ENCODE measurements at regions not wholly inside any gene's neighbourhood (a gene's known extent, or its start where the extent isn't known, plus 50 kb on each side); places are given as distances from the start of the nearest gene placed in this dataset.
"Not testable (repeated sequence)": the region's sequence is repeated elsewhere in the genome, so short reads cannot be mapped to it uniquely, and the experiment has no call there.

DNA sequence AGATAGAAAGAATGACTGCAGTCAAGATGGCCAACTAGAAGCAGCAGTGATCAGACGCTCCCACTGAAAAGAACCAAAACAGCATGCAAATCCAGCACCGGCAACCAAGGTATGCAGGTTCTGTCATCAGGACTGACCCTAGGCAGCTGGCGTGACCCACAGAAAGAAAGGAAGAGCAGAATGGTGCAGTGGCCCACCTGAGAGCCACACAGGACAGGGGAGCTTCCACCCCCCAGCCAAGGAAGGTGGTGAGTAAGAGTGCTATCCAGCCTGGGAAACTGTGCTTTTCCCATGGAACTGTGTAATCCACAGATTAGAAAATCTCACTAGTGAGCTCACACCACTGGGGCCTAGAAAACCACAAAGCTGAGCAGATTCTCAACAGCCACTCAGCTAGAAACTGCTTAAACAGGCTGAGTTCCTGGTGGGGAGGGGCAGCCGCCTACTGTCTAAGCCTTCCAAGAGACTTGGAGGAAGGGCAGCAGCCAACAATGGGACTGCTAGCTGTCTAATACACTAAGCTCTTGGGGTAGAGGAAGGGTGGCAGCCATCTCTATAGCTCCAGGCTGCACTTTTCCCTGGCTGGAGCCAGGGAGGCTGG lies 127.9 kb downstream of the EVA1A start:
- peak; percentile 11 for DNase-seq (ENCODE audit: low read depth)

DNA sequence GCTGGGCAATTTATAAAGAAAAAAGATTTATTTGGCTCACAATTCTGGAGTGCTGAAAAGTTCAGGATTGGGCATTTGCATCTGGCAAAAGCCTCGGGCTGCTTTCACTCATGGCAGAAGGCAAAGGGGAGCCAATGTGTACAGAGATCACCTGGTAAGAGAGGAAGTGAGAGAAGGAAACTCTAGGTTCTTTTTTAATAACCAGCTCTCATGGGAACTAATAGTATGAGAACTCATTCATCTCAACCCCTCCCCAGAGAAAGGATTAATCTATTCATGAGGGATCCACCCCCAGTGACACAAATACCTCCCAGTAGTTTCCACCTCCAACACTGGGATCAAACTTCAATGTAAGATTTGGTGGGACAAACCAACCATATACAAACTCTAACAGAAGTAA lies 129.0 kb downstream of the EVA1A start:
- no peak for DNase-seq (ENCODE audit: low read depth)

DNA sequence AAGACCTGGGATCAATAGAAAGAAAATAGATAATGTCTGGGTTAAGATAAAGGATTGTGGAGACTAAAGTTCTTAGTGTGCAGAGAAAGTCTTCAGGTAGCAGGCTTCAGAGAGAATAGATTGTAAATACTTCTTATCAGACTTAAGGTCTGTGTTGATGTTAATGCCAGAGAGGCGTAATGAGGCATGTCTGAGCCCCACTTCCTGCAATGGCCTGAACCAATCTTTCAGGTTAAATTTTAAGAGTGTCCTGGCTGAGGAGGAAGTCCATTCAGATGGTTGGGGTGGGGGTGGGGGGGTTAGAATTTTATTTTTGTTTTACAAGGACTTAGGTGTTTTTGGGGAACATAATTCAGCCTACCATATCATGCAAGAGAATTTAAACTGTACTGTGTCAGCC lies 129.5 kb downstream of the EVA1A start:
- DNase-seq (ENCODE audit: low read depth), result no peak

DNA sequence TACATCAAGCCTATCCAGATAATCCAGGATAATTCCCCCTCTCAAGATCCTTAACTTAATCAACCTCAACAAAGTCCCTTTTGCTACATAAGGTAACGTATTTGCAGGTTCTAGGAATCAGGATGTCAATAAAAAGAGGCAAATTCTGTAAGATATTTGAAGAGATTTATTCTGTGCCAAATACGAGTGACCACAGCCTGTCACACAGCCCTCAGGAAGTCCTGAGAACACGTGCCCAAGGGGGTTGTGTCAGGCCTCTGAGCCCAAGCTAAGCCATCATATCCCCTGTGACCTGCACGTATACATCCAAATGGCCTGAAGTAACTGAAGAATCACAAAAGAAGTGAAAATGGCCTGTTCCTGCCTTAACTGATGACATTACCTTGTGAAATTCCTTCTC lies 130.3 kb downstream of the EVA1A start:
- DNase-seq (ENCODE audit: low read depth), result not testable (repeated sequence)

DNA sequence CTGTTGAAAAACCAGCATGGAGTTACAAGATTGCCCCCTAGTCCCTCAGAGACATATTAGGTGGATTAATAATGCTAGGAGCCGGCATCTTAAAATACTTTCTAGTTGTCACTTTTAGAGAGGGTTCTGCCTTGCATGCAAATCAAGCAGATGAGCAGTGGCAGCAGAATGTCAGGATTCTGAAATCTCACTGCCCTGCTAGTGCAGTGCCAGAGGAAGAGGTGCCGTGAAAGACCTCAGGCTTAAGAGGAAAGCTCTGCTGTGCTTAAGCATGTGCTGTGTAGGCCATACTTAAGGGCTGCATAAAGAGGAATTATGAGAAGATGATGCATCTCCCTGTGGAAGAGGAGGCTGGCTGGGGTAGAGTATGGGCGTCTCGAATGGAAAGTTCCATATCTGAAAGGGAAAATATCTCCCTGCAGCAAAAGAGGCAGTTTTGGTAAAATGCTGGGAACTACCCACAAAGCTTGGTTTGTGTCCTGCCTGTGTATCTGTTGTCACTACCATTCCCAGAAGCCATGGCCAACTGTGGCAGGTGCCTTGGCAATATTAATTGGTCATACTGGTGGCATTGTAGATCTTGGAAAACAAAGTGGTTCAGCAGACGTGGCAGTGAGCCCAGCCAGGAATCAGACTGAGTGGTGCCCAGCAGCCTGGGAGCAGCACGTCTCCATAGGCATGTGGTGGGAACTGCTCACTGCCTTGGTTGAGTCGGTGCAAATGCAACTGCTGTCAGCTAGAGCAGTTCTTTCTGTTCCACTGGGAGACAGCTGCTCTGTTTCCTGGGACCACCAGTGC lies 131.9 kb downstream of the EVA1A start:
- DNase-seq (ENCODE audit: low read depth), result no peak

DNA sequence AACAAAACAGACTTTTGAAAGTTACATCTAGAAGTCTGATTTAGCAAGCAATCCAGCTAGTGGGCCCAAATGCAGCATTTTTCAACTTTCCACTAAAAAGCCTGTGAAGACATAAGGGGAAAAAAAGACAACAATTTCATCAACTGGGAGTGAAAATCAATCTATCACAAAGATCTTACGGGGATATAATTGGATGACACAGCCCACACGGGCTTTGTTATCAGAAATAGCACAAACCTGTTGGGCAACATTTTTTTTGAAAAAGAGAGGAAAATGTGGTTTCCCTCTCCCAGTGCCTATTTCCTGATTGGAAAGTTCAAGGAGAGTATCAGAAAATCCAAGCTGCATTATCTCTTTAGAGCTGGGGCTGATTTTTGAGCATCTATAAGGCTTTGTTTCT lies 132.7 kb downstream of the EVA1A start:
- peak; percentile 3 for DNase-seq (ENCODE audit: low read depth)

DNA sequence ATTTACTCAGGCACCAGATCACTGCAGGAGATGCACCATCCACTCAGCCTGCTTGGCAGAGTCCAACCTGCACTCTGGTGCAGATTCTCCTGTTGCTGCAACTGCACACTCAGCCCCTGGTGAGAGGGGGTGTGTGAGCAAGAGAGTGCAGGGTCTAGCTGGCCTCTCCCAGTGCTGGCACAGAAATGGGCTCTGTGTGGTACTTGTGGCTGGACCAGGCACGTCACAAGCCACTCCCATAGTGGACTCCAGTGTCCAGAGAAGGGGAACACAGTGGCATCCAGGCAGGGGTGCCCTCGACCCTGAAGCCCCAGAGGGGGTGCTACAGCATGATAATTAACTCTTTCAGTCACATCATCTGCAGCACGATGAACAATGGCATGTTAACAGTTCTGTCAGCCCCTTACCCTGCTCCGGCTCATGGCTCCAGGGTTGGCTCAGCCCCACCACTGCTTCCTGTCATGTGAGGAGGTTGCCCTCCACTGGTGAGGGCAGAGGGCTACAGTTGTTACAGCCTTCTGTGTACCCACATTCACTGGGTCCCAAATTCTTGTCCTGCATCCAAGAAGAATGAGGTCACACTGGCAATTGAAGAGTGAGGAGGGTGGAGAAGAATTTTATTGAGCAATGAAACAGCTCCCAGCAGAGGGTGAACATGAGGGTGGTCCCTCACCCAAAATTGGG lies 135.7 kb downstream of the EVA1A start:
- DNase-seq (ENCODE audit: low read depth), result no peak

DNA sequence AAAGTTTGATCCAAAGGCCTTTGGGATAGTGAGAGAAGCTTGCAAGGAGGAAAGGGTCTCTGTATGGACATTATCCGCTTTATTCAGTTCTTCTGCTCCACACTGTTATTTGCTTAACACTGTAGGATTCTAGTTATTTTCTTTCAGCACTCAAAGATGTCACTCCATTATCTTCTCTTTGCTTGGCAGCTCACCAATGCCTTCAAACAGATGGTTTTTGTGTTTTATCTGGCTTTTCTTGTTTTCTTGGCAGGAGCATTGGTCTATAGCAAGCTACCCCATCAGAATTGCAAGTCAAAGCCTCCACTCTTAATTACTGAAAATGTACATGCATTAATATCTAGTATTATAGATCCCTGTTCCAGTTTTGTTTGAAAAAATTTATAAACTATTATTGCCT lies 138.8 kb downstream of the EVA1A start:
- DNase-seq (ENCODE audit: low read depth), result no peak

DNA sequence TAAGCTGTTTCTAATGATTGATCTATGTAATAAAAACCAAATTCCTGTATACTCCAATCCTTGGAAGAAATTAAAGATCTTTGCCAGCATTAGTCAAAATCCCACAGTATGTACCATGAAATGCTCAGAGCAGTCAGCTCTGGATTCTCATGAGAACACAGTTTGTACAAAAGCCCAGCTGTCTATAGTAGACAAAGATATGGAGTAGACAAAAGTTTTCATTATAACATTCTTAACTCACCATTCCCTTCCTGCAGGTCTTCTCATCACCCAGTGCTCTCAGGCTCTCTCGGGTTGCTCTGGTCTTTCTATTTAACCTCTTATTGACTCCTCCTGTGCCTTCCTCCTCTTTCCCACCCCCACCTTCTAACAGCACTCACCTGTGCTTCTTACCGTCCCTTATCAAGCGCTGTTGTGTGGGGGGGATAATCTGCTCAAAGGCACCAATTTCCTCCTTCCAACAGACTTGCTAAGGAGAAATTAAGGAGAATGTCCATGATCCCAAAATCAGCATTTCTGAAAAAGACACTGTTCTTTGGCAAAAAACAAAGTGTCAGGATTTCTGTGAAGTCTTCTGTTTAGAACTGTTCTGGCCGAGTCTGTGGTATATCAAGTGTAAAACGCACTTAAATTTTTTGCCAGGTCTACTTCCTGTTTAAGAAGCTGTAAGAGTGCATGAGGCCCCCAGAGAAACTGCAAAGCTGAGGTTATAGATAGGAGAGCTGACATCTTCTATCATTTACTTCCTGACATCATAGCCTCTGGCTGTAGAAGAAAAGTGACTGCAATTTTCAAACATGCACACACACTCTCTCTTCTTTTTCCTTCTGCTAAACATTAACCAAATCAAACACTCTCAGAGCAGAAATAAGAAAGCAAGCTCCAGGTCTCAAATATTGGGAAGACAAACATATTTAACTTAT lies 144.1 kb downstream of the EVA1A start:
- DNase-seq (ENCODE audit: low read depth), result no peak

DNA sequence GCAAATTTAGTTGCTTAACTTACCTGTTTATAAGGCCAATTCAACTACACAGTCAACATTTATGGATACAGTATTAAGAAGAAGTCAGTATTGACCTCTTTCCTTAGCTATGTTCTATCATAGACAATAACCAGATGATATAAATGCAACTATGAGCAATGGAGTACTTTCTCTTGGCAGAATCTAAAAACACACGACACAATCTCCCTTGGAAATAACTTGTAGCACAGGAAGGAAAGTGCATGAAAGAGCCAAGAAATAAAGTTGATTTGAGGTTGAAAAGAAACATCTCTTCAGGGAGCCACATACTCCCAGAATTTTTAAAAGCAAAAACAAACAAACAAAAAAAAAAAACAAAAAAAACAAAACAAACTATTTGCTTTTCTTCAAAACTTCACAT lies 145.0 kb downstream of the EVA1A start:
- no peak for DNase-seq (ENCODE audit: low read depth)

DNA sequence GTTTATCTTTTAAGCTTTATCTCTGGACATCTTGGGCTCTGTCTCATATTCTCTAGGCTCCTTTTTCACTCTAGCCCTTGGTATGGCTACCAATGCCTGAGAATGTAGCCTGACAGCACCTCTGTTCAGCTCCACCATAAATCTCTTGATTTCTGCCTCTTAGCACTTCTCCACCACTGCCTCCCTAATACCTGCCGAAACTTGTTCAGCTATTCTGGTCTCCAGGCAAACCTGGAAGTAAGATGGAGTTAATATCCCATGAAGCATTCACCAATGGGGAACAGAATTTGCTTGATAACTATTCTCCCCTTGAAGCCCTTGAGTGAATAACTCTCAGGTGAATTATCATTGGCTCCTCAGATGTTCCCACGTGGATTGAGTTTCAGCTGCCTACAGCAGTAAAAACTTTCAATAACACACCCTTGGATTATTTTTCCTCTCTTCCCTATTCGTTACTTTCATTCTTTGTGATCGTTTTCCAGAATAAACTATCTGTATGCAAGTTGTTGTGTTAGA lies 145.6 kb downstream of the EVA1A start:
- DNase-seq (ENCODE audit: low read depth), result no peak

DNA sequence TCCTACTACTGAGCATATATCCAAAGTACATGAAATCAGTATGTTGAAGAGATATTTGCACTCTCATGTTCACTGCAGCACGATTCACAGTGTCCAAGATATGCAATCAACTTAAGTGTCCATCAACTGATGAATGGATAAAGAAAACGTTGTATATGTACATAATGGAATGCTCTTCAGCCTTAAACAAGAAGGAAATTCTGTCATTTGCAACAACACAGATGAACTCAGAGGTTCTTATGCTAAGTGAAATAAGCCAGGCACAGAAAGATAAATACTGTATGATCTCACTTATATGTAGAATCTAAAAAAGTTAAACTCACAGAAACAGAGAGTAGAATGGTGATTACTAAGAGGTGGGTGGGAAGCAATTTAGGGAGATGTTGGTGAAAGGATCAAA lies 149.2 kb downstream of the EVA1A start:
- DNase-seq (ENCODE audit: low read depth), result no peak

DNA sequence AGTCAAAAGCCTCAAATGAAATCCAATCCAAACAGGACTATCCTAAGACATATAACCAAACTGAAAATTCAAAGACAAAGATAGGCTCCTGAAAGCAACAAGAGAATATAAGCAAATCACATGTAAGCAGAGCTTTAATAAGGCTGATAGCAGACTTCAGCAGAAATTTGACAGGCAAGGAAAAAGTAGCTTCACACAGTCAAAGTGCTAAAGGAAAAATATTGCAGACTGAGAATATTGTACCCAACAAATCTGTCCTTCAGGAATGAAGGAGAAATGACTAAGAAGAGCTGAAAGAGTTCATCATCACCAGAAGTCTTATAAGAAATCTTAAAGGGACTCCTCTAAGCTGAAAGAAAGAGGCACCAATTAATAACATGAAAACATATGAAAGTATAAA lies 150.0 kb downstream of the EVA1A start:
- no peak for DNase-seq (ENCODE audit: low read depth)

DNA sequence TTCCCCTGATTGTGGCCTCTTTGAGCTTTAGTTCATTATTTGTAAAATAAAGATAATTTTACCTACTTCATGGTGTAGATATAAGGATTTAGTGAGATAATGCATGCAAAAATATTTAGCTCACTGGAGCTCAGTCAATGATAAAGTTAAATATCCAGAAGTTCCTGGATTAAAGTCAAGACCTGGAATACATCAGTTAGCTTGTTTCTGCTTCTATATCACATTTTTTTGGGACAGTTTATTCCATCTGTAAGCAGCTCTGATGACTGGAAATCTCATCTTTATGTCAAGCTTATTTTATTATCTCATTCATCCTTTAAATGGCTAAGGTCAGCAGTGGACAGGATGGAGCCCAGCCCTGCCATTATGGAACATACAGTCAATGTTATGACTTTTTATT lies 152.0 kb downstream of the EVA1A start:
- no peak for DNase-seq (ENCODE audit: low read depth)

DNA sequence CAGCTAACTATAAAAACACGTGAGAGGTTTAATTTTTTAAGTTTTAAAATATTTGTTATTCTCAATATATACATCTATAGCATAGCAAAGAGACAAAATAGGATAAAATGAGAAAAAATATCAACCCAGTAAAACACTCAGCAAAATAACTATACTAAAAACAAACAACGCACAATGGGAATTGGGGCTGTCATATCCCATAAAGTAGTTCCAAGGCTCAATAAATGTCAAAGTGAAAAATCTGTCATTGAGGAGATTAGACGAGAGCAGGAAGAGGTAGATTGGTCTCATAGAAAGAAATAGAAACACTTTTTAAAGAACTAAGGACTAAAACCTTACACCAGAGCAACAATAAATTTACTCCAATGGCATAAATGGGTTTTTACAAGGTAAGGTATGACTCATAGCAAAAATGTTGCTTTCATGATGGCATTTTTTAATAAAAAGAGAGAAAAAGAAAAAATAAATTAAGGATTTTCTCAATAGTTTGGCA lies 153.7 kb downstream of the EVA1A start:
- no peak for DNase-seq (ENCODE audit: low read depth)

DNA sequence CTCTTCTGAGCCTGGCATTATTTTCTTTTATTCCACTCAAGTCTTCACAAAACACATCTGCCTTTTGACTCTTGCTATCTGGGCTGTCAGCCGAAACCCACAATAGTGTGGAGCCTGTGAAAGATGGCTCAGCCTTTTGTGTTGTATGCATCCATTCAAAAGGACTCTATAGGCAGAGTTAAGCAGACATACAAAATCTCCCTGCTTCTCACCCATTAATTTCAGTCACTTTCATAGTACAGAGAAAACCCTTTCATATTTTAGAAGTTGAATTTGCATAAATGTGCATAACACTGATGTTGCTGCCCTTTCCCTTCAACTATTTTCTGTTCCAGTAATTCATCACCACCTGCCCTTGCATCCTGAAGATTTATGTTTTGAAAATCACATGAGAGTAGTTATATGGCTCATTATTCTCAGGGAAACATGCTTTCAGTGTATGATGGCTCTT lies 154.6 kb downstream of the EVA1A start:
- DNase-seq (ENCODE audit: low read depth), result no peak

DNA sequence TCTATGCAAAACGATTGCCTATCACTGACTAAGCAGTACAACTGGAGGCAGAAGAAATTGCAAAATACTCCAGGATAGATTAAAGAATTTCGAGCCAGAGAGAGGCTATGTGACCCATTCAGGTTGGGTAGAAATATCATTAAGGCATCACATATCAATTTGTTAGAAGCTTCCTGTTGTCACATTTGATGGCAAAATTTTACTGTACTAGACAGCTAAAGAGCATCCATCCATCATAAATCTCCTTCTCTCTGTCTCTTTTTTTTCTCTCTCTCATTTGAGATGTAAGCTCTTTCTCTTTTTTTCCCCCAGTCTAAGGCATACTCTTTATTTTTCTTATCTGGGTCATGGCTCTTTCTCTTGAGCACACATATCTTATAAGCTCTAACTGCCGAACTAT lies 155.7 kb downstream of the EVA1A start:
- DNase-seq (ENCODE audit: low read depth), result no peak

DNA sequence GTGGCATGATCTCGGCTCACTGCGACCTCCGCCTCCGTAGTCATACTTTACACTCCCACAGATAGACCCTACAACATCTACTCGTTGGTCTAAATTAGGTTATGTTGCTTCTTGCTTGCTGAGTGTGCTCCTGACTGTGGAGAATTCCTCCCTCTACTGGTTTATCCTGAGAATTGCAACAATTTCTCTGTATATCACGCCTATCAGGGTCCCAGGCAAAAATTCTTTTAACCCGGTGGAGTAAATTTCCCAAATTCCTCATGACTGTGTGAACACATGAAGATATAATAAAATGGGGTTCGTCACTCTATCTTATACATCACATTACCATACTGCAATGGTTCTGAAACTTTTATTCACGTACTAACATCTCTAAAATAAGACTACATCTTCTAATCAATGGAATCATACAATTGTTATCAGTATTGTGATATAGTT lies 156.7 kb downstream of the EVA1A start:
- DNase-seq (ENCODE audit: low read depth), result peak; percentile 44

DNA sequence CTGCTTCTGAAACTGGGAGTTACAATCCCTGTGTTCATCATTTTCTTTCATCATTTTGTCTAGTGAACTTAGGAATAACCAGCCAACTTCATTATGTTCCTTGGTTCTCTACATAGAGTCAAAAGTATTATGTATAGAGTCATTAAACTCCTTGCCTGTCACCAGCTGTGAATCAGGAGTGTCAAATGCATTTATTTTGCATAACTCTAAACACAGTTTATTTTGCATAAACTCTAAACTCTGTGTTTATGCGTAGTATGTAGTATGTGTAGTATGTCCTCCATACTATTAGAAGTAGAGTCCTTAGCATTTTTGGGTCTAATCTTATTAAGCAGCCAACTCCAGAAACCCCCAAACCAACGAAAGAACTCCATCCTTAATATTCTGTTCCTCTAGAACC lies 164.4 kb downstream of the EVA1A start:
- no peak for DNase-seq (ENCODE audit: low read depth)

DNA sequence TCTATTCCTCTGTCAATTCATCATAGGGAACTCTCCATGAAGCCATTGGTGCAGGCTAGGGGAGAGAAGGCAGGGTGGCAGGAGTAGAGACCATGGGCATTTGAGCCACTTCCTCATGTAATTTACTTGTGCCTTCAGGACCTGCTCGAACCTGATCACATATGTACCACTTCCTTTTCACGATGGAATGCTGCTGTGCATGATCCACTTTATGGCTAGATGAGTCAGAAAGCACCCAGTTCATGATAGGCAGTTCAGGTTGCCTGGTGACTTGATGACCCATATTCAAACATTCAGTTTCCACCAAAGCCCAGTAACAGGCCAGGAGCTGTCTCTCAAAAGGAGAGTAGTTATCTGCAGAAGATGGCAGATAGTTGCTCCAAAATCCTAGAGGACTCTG lies 166.0 kb downstream of the EVA1A start:
- not testable (repeated sequence) for DNase-seq (ENCODE audit: low read depth)

DNA sequence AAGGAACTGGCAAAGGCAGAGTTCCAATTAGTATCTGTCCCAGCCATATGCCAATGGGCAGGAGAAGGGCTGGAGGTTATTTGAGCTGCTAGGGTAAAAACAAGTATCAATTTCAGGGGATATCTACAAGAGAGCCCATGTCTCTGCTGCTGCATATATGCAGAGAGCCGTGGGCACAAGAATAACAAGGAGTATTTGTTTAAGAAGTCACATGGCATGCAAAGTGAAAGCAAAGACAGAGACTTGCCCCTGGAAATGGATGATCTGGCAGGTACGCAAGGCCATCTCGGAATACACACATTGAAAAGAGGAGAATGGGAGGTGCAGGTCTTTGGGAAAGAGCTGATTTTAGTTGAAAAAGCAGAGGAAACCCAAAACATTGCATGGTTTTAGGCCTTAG lies 170.6 kb downstream of the EVA1A start:
- DNase-seq (ENCODE audit: low read depth), result no peak

DNA sequence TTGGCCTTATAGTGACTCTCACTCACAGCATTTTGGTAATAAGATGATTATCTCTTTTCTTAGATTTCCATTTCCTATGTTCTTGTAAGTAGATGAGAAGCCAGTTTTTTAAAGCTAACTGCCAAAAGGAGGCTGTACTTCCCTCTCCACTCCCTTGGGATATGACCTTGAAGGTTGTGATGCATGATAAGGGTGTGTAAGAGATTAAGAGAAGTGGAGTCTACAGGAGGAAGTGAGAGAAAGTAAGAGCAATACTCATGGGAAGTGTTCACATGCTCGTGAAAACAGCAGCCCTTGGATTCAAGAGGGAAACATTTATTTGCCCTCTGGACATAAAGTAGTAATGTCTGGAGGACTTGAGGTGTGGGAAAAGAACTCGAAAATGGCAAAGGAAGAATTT lies 171.5 kb downstream of the EVA1A start:
- no peak for DNase-seq (ENCODE audit: low read depth)

Measured in amniotic epithelial cell (primary cell).